Testis (tissue), 2 donors: ENCODE measurements at regions not wholly inside any gene's neighbourhood (a gene's known extent, or its start where the extent isn't known, plus 50 kb on each side); places are given as distances from the start of the nearest gene placed in this dataset.

Source experiments
- POLR2A ChIP-seq: fragments of 450-650 bp; IDR thresholded peaks from one replicate; pipeline ENCODE4 v1.6.1; 2017; ENCODE audit warnings: antibody characterized with exemption, mild to moderate bottlenecking, moderate library complexity
- TF ChIP-seq, protein P1 (sequence below), 3 experiments: fragments of 450-650 bp in 2 of 3; fragments of 200-600 bp in 1 of 3; sonication (generic) in 1 of 3; IDR thresholded peaks; one replicate each; pipeline ENCODE4 v1.5.1; 2016 to 2019; ENCODE audit warnings: antibody characterized with exemption in 3 of 3, mild to moderate bottlenecking in 2 of 3, moderate library complexity in 1 of 3

DNA sequence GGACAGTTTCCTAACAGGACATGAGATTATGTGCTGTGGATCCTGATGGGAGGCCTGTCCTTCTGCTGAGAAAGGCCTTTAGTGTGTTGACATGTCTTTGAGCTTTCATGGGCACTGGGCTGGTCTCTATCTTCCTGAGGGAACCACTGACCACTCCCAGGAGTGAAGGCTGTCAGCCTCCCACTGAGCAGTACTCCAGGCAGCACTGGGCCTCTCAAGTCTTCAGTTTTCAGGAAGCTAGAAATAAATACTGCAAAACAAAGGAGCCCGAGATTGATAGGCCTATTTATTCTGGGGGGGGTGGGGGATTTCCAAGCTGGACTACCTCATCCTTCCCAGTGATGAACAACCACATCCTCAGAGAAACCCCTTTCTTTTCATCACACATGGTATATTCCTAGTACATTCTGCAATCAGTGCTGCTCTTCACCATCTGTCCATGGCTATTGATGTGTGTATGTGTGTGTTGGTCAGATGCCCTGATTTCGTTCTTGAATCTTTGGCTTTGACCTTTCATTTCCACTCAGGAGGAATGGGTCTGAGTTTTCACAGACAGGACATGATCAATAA, 180.9 kb upstream of the SPTLC3 start:
- TF ChIP-seq, protein P1, sequence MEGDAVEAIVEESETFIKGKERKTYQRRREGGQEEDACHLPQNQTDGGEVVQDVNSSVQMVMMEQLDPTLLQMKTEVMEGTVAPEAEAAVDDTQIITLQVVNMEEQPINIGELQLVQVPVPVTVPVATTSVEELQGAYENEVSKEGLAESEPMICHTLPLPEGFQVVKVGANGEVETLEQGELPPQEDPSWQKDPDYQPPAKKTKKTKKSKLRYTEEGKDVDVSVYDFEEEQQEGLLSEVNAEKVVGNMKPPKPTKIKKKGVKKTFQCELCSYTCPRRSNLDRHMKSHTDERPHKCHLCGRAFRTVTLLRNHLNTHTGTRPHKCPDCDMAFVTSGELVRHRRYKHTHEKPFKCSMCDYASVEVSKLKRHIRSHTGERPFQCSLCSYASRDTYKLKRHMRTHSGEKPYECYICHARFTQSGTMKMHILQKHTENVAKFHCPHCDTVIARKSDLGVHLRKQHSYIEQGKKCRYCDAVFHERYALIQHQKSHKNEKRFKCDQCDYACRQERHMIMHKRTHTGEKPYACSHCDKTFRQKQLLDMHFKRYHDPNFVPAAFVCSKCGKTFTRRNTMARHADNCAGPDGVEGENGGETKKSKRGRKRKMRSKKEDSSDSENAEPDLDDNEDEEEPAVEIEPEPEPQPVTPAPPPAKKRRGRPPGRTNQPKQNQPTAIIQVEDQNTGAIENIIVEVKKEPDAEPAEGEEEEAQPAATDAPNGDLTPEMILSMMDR (IDR thresholded peaks at IDR 0.05), result no peak
- no peak for TF ChIP-seq POLR2A
